ENCODE measurements at regions not wholly inside any gene's neighbourhood (a gene's known extent, or its start where the extent isn't known, plus 50 kb on each side); places are given as distances from the start of the nearest gene placed in this dataset.

DNA sequence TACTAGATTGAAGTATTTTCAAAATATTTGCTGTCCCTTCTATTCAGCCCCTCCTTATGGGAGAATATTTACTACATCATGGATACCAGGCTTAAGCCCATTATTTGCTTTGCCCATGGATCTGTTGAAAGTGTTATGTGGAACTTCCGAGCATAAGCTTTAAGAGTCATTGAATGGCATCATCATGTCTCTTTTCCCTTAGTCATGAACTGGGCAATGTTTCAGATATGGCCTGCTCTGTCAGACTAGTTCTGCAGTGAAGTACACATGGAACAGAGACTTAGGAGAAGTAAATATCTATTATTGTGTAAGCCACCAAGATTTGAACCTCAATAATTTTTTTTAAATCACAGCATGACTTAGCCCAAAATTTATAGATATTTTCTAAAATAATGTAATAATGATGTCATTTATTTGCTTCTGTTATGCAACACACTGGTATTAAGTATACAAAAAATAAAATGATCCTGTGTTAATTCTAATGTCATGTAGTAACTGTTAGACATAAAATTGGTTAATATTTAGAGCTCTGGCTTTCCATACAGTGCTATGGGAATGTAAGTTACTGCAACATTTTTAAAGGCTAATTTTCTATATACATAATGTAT lies 1097.3 kb downstream of the SLC16A7 start:
- no peaks in the 10 kb centered on the region for H3K4me1 ChIP-seq (replicated peaks in 1 of 4; ENCODE audit: control insufficient read depth in 3 of 4, insufficient read depth in 4 of 4, low read length in 3 of 4)
- H4K5ac ChIP-seq (ENCODE audit: insufficient read length, low read depth, low read length), result no peak overlapping the region
- H2BK20ac ChIP-seq (ENCODE audit: low read length), result no peak overlapping the region
- H3K4me3 ChIP-seq (ENCODE audit: extremely low read depth in 1 of 4, insufficient read depth in 2 of 4, low read depth in 3 of 4, low read length in 4 of 4), result no peak overlapping the region
- H3K23ac ChIP-seq (ENCODE audit: insufficient read length), result no peak overlapping the region
- no peak overlapping the region for H2AK5ac ChIP-seq (ENCODE audit: low read depth, low read length)
- no peaks in the 10 kb centered on the region; a peak in 3 of 4 replicates for H3K9me3 ChIP-seq (ENCODE audit: insufficient read depth in 2 of 2, low read depth in 1 of 2, low read length in 1 of 2)
- H3K36me3 ChIP-seq (ENCODE audit: control insufficient read depth in 2 of 4, insufficient read depth in 4 of 4, low read length in 3 of 4), result no peaks in the 10 kb centered on the region
- H3K27ac ChIP-seq (ENCODE audit: low read depth, low read length), result no peak overlapping the region
- H3K56ac ChIP-seq (replicated peaks; ENCODE audit: insufficient read length, low read depth, low read length), result no peak overlapping the region
- H2AFZ ChIP-seq (ENCODE audit: low read length), result no peak overlapping the region
- TF ChIP-seq KDM5A (IDR thresholded peaks at IDR 0.05; ENCODE audit: low read length) (no peak), TBP (IDR thresholded peaks at IDR 0.05; ENCODE audit: low read depth, low read length) (no peak), TEAD4 (IDR thresholded peaks at IDR 0.05; ENCODE audit: low read depth, low read length) (no peak), BCL11A (IDR thresholded peaks at IDR 0.05; ENCODE audit: low read depth in 2 of 2, low read length in 2 of 2) (no peak)
- no peak overlapping the region for H4K8ac ChIP-seq (ENCODE audit: extremely low read depth, insufficient read depth, low read length)
- H3K4me2 ChIP-seq (ENCODE audit: insufficient read depth in 1 of 2, low read depth in 2 of 2, low read length in 2 of 2), result no peak overlapping the region
- ChIA-PET CTCF (ENCODE audit: partially characterized antibody) (no interaction called here), POLR2A (ENCODE audit: partially characterized antibody) (no interaction called here)
- no peak overlapping the region for H2BK12ac ChIP-seq (ENCODE audit: low read depth, low read length)
- H3K79me2 ChIP-seq (ENCODE audit: control insufficient read depth in 1 of 2, insufficient read depth in 2 of 2, low read length in 2 of 2), result no peaks in the 10 kb centered on the region
- no peaks in the 10 kb centered on the region for H3K27me3 ChIP-seq (replicated peaks in 1 of 4; ENCODE audit: control insufficient read depth in 3 of 4, extremely low read depth in 1 of 4, insufficient read depth in 3 of 4, low read length in 3 of 4)
- DNase-seq (ENCODE audit: low read depth in 1 of 2, low spot score in 2 of 2) (no peak), FAIRE-seq (no peak)
- no peak overlapping the region for H2BK120ac ChIP-seq (replicated peaks; ENCODE audit: low read depth, low read length)
- H3K4ac ChIP-seq (replicated peaks; ENCODE audit: insufficient read length, low read depth, low read length), result no peak overlapping the region
- no peak overlapping the region for H2BK5ac ChIP-seq (ENCODE audit: low read depth, low read length)
- H2BK15ac ChIP-seq (ENCODE audit: low read length), result no peak overlapping the region
- no peaks in the 10 kb centered on the region for H3K79me1 ChIP-seq (ENCODE audit: low read depth, low read length)
- H3K9ac ChIP-seq (replicated peaks in 1 of 4; ENCODE audit: extremely low read depth in 1 of 4, low read depth in 3 of 4, low read length in 3 of 4), result no peak overlapping the region
- no peak overlapping the region for H3K14ac ChIP-seq (ENCODE audit: insufficient read length)
- WGBS, 2 experiments (ENCODE audit: extremely low coverage in 1 of 2, insufficient coverage in 1 of 2, insufficient read length in 1 of 2, insufficient replicate concordance in 2 of 2, low coverage in 1 of 2, low lambda C conversion rate in 2 of 2, missing lambda C conversion rate in 1 of 2), result 100% methylated on average over 1 of the region's 1 CpG; no CpG with 5 or more reads in 1 of the 2 experiments
- no peak overlapping the region for H3K18ac ChIP-seq (ENCODE audit: extremely low read depth, low read length)
- no peaks in the 10 kb centered on the region for H4K20me1 ChIP-seq (replicated peaks in 1 of 2; ENCODE audit: control insufficient read depth in 1 of 2, insufficient read depth in 2 of 2, low read length in 2 of 2)
- H4K91ac ChIP-seq (replicated peaks; ENCODE audit: insufficient read length, low read length), result no peak overlapping the region
- no peaks in the 10 kb centered on the region for H3K23me2 ChIP-seq (ENCODE audit: low read depth, low read length)
